ENCODE measurements at regions not wholly inside any gene's neighbourhood (a gene's known extent, or its start where the extent isn't known, plus 50 kb on each side); places are given as distances from the start of the nearest gene placed in this dataset.

DNA sequence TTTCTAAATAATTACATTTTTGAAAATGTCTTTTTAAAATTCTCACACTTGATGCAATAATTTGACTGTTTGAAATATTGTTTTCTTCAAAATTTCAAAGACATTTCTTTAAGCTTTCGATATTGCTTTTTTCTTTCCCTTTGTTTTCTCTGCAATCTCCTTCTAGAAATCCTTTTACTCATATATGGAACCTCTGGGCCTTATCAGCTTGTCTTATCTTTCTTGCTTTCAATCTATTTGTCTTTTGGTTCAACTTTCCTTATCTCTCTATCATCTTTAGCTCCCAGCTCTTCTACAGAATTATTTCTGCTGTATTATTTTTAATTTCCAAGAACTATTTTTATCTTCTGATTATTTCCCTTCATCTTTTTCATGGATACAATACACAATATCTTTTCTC, 80.7 kb upstream of the DIAPH3 start:
- TF ChIP-seq TAF1 (IDR thresholded peaks at IDR 0.05; ENCODE audit: low read depth, low read length): no peak
- TF ChIP-seq, protein P1, sequence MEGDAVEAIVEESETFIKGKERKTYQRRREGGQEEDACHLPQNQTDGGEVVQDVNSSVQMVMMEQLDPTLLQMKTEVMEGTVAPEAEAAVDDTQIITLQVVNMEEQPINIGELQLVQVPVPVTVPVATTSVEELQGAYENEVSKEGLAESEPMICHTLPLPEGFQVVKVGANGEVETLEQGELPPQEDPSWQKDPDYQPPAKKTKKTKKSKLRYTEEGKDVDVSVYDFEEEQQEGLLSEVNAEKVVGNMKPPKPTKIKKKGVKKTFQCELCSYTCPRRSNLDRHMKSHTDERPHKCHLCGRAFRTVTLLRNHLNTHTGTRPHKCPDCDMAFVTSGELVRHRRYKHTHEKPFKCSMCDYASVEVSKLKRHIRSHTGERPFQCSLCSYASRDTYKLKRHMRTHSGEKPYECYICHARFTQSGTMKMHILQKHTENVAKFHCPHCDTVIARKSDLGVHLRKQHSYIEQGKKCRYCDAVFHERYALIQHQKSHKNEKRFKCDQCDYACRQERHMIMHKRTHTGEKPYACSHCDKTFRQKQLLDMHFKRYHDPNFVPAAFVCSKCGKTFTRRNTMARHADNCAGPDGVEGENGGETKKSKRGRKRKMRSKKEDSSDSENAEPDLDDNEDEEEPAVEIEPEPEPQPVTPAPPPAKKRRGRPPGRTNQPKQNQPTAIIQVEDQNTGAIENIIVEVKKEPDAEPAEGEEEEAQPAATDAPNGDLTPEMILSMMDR (IDR thresholded peaks at IDR 0.05; ENCODE audit: control extremely low read depth in 1 of 3, insufficient read depth in 1 of 3, low read depth in 1 of 3, low read length in 3 of 3): no peak
- TF ChIP-seq EZH2 (IDR thresholded peaks at IDR 0.05; ENCODE audit: low read depth, low read length, severe bottlenecking): no peak
- TF ChIP-seq GABPA (IDR thresholded peaks at IDR 0.05; ENCODE audit: borderline replicate concordance, insufficient read depth, low read length): no peak
- no peak for TF ChIP-seq TEAD4 (IDR thresholded peaks at IDR 0.05; ENCODE audit: low read depth, low read length)
- no peak for TF ChIP-seq JUND (IDR thresholded peaks at IDR 0.05; ENCODE audit: low read length)
